Panc1 (cell line): ENCODE measurements at regions not wholly inside any gene's neighbourhood (a gene's known extent, or its start where the extent isn't known, plus 50 kb on each side); places are given as distances from the start of the nearest gene placed in this dataset.

Source experiments
- ATAC-seq: fragments of 200-7000 bp; cut with Tn5 transposase; 2 replicates; pipeline ENCODE4 v1.9.1; 2020; ENCODE audit warnings: mild to moderate bottlenecking, moderate library complexity
- BruUV-seq: library from RNA; stranded (reverse); fragments of 400-500 nt; replicated peaks from 2 replicates; lab custom pipeline; 2021; lab: Mats Ljungman, UMichigan
- CTCF ChIA-PET: fragments of 300-600 bp; sonication (Branson Sonifier 250); formaldehyde crosslinking; loops from one replicate; lab custom pipeline; 2022; ENCODE audit warnings: antibody characterized with exemption; lab: Charles Lee
- POLR2A ChIA-PET: fragments of 300-600 bp; sonication (Branson Sonifier 250); formaldehyde crosslinking; loops from one replicate; lab custom pipeline; 2022; ENCODE audit warnings: antibody characterized with exemption; lab: Charles Lee
- DNase-seq: peaks from one replicate; pipeline ENCODE4 v3.0.0-alpha.2; 2010; ENCODE audit warnings: low read depth, low spot score
- H3K27ac ChIP-seq: 2 replicates; pipeline ENCODE4 v1.5.1; 2011; ENCODE audit warnings: mild to moderate bottlenecking, low read length, inconsistent platforms
- H3K27me3 ChIP-seq: fragments of 200-500 bp; sonication (Bioruptor generic); 2 replicates; pipeline ENCODE4 v1.6.0; 2014; ENCODE audit warnings: low read length, inconsistent platforms; ENCODE audit not compliant: control insufficient read depth, insufficient read depth
- H3K36me3 ChIP-seq: fragments of 200-500 bp; sonication (Bioruptor generic); 2 replicates; pipeline ENCODE4 v1.5.1; 2014; ENCODE audit warnings: inconsistent platforms, mild to moderate bottlenecking, low read length, moderate library complexity; ENCODE audit not compliant: control insufficient read depth, insufficient read depth
- H3K4me1 ChIP-seq: 2 replicates; pipeline ENCODE4 v1.5.1; 2011; ENCODE audit warnings: inconsistent platforms, mild to moderate bottlenecking, low read length, moderate library complexity; ENCODE audit not compliant: control insufficient read depth, insufficient read depth
- H3K4me3 ChIP-seq, 2 experiments: 2 replicates each; pipeline ENCODE4 v1.5.1; 2011 to 2012; ENCODE audit warnings: low read depth in 2 of 2, low read length in 2 of 2, mild to moderate bottlenecking in 2 of 2, inconsistent platforms in 1 of 2, moderate library complexity in 1 of 2
- H3K9me3 ChIP-seq: fragments of 200-500 bp; sonication (Bioruptor generic); 2 replicates; pipeline ENCODE4 v1.5.1; 2014; ENCODE audit warnings: low read depth, mild to moderate bottlenecking, inconsistent platforms, low read length, moderate library complexity; ENCODE audit not compliant: control insufficient read depth, insufficient read depth
- POLR2AphosphoS5 ChIP-seq: IDR thresholded peaks from 2 replicates; pipeline ENCODE4 v1.6.1; 2012; ENCODE audit warnings: mild to moderate bottlenecking, low read depth, low read length, moderate library complexity
- SIN3A ChIP-seq: IDR thresholded peaks from 2 replicates; pipeline ENCODE4 v1.6.1; 2012; ENCODE audit warnings: low read depth, mild to moderate bottlenecking, low read length, moderate library complexity, borderline replicate concordance; ENCODE audit not compliant: insufficient read depth
- TCF7L2 ChIP-seq: IDR thresholded peaks from 2 replicates; pipeline ENCODE4 v1.6.1; 2011; ENCODE audit warnings: mild to moderate bottlenecking, low read depth, low read length, inconsistent platforms
- in situ Hi-C: cut with HindIII; loops from 2 replicates; pipeline ENCODE4 v1.10.0; 2016; ENCODE audit warnings: low sequenced_read_pairs, low pct_unique_long_range_greater_than_20kb
- intact Hi-C: fragments of 100-400 bp; cut with micrococcal nuclease; formaldehyde crosslinking; loops from one replicate; pipeline ENCODE4 v1.10.0; 2022; ENCODE audit not compliant: unreplicated experiment
- TF ChIP-seq, protein P1 (sequence below): fragments of 450-650 bp; IDR thresholded peaks from 2 replicates; pipeline ENCODE4 v1.5.1; 2017; ENCODE audit warnings: mild to moderate bottlenecking
- TF ChIP-seq, protein P2 (sequence below), 2 experiments: IDR thresholded peaks; 2 replicates each; pipeline ENCODE4 v1.6.1; 2011 to 2012; ENCODE audit warnings: low read depth in 2 of 2, control low read depth in 1 of 2, low read length in 1 of 2, mild to moderate bottlenecking in 1 of 2, moderate library complexity in 1 of 2; ENCODE audit not compliant: insufficient read depth in 1 of 2

DNA sequence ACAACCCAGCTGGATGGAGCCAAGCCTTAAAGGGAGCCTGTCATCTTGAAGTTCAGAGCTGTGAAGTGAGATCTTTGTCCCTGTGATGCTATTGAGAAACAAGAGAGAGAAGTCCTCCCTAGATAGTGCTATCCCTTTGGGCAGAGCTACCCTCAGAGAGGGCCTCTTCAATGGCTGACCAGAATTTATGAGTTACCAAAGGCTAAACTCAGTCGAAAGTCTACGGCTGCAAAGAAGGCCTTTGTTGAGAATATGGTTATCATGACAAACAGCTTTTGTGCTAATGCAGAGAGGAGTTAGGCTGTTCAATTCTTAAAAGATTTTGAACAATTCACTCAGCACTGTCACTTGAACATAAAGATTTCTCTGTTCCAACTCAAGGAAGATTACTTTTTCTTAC, 65.9 kb upstream of the C3orf80 start:
- no peak for TF ChIP-seq POLR2AphosphoS5
- no peak for TF ChIP-seq TCF7L2
- TF ChIP-seq, protein P1, sequence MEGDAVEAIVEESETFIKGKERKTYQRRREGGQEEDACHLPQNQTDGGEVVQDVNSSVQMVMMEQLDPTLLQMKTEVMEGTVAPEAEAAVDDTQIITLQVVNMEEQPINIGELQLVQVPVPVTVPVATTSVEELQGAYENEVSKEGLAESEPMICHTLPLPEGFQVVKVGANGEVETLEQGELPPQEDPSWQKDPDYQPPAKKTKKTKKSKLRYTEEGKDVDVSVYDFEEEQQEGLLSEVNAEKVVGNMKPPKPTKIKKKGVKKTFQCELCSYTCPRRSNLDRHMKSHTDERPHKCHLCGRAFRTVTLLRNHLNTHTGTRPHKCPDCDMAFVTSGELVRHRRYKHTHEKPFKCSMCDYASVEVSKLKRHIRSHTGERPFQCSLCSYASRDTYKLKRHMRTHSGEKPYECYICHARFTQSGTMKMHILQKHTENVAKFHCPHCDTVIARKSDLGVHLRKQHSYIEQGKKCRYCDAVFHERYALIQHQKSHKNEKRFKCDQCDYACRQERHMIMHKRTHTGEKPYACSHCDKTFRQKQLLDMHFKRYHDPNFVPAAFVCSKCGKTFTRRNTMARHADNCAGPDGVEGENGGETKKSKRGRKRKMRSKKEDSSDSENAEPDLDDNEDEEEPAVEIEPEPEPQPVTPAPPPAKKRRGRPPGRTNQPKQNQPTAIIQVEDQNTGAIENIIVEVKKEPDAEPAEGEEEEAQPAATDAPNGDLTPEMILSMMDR: no peak
- no peak for TF ChIP-seq SIN3A
- TF ChIP-seq, protein P2, sequence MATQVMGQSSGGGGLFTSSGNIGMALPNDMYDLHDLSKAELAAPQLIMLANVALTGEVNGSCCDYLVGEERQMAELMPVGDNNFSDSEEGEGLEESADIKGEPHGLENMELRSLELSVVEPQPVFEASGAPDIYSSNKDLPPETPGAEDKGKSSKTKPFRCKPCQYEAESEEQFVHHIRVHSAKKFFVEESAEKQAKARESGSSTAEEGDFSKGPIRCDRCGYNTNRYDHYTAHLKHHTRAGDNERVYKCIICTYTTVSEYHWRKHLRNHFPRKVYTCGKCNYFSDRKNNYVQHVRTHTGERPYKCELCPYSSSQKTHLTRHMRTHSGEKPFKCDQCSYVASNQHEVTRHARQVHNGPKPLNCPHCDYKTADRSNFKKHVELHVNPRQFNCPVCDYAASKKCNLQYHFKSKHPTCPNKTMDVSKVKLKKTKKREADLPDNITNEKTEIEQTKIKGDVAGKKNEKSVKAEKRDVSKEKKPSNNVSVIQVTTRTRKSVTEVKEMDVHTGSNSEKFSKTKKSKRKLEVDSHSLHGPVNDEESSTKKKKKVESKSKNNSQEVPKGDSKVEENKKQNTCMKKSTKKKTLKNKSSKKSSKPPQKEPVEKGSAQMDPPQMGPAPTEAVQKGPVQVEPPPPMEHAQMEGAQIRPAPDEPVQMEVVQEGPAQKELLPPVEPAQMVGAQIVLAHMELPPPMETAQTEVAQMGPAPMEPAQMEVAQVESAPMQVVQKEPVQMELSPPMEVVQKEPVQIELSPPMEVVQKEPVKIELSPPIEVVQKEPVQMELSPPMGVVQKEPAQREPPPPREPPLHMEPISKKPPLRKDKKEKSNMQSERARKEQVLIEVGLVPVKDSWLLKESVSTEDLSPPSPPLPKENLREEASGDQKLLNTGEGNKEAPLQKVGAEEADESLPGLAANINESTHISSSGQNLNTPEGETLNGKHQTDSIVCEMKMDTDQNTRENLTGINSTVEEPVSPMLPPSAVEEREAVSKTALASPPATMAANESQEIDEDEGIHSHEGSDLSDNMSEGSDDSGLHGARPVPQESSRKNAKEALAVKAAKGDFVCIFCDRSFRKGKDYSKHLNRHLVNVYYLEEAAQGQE (IDR thresholded peaks at IDR 0.05; ENCODE audit: insufficient read depth in 1 of 2, low read depth in 2 of 2, low read length in 1 of 2): no peak
- BruUV-seq: no TSS peak
- Histone ChIP-seq H3K27ac (no peak overlapping the region), H3K9me3 (no peaks in the 10 kb centered on the region), H3K4me3 (no peak overlapping the region), H3K36me3 (no peaks in the 10 kb centered on the region), H3K27me3 (peaks cover 4% of the 10 kb centered on the region; the same call in 1 of the 2 replicates), H3K4me1 (no peaks in the 10 kb centered on the region)
- intact Hi-C loops (no loop called here), in situ Hi-C loops (no loop called here)
- ChIA-PET POLR2A (no interaction called here), CTCF (no interaction called here)
- no peak for ATAC-seq
- DNase-seq: no peak

DNA sequence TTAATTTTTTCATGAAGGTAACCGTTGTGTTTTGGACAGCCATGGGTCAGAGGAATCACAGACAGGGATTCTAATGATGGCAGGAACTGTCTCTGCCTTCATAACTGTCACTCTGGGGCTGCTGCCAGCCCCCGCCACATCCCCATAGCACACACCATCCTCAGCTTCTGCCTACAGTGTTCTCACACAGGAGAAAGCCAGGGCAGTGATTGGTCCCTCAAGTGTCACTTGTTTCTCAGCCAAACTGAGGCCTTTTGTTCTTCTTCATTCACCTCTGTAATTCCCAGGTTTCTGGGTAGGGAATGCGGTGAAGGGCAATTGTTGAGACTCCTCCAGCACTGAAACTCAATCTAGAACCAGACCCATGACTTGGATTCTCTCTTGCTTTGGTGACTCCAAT, 65.4 kb upstream of the C3orf80 start:
- POLR2A ChIA-PET: no interaction called here
- BruUV-seq: no TSS peak
- H3K36me3 ChIP-seq: no peaks in the 10 kb centered on the region
- no peak overlapping the region for H3K4me3 ChIP-seq
- H3K4me1 ChIP-seq: no peaks in the 10 kb centered on the region
- ATAC-seq (no peak), DNase-seq (no peak)
- in situ Hi-C loops (no loop called here), intact Hi-C loops (loop anchor here (5.0 kb wide), 2 partner anchors 128 to 252 kb away; no protein-coding TSS in a partner anchor)
- no peaks in the 10 kb centered on the region for H3K9me3 ChIP-seq
- CTCF ChIA-PET: no interaction called here
- TF ChIP-seq SIN3A: no peak
- TF ChIP-seq, protein P1: no peak
- no peak for TF ChIP-seq POLR2AphosphoS5
- peaks cover 4% of the 10 kb centered on the region; the same call in 1 of the 2 replicates for H3K27me3 ChIP-seq
- H3K27ac ChIP-seq: no peak overlapping the region
